ENCODE measurements at regions not wholly inside any gene's neighbourhood (a gene's known extent, or its start where the extent isn't known, plus 50 kb on each side); places are given as distances from the start of the nearest gene placed in this dataset.

DNA sequence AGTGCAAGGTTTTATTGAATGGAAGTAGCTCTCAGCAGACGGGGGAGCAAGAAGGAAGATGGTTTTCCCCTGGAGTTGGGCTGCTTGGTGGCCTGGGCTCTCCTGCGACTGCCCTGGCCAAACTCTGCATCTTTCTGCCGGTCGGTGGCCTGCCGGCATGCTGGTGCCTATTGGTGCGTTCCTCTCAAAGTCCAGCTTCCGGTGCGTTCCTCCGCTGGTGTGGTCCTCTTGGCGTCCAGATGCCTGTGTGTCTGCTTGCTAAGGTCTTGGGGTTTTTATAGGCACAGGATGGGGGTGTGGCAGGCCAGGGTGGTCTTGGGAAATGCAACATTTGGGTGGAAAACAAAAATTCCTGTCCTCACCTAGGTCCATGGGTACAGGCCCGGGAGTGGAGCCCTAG, 567.4 kb upstream of the CNTN5 start:
- Histone ChIP-seq H3K4me3 (ENCODE audit: insufficient read depth, low read length) (no peak overlapping the region), H3K4me1 (ENCODE audit: insufficient read depth, low read length) (no peaks in the 10 kb centered on the region), H3K79me2 (ENCODE audit: insufficient read depth, low read length) (no peaks in the 10 kb centered on the region), H3K9me3 (ENCODE audit: low read depth, low read length) (peaks cover 3% of the 10 kb centered on the region), H3K4me2 (ENCODE audit: insufficient read depth, low read length) (no peak overlapping the region), H3K27ac (ENCODE audit: low read depth, low read length) (no peak overlapping the region), H3K27me3 (ENCODE audit: insufficient read depth, low read length) (no peaks in the 10 kb centered on the region), H4K20me1 (ENCODE audit: insufficient read depth, low read length) (no peaks in the 10 kb centered on the region), H3K36me3 (ENCODE audit: insufficient read depth, low read length) (no peaks in the 10 kb centered on the region), H2AFZ (ENCODE audit: low read length) (no peak overlapping the region)
- DNase-seq (ENCODE audit: insufficient read length, low spot score, missing footprints): no peak
- TF ChIP-seq, protein P1, sequence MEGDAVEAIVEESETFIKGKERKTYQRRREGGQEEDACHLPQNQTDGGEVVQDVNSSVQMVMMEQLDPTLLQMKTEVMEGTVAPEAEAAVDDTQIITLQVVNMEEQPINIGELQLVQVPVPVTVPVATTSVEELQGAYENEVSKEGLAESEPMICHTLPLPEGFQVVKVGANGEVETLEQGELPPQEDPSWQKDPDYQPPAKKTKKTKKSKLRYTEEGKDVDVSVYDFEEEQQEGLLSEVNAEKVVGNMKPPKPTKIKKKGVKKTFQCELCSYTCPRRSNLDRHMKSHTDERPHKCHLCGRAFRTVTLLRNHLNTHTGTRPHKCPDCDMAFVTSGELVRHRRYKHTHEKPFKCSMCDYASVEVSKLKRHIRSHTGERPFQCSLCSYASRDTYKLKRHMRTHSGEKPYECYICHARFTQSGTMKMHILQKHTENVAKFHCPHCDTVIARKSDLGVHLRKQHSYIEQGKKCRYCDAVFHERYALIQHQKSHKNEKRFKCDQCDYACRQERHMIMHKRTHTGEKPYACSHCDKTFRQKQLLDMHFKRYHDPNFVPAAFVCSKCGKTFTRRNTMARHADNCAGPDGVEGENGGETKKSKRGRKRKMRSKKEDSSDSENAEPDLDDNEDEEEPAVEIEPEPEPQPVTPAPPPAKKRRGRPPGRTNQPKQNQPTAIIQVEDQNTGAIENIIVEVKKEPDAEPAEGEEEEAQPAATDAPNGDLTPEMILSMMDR (IDR thresholded peaks at IDR 0.05; ENCODE audit: extremely low read depth, low read depth, low read length): no peak

DNA sequence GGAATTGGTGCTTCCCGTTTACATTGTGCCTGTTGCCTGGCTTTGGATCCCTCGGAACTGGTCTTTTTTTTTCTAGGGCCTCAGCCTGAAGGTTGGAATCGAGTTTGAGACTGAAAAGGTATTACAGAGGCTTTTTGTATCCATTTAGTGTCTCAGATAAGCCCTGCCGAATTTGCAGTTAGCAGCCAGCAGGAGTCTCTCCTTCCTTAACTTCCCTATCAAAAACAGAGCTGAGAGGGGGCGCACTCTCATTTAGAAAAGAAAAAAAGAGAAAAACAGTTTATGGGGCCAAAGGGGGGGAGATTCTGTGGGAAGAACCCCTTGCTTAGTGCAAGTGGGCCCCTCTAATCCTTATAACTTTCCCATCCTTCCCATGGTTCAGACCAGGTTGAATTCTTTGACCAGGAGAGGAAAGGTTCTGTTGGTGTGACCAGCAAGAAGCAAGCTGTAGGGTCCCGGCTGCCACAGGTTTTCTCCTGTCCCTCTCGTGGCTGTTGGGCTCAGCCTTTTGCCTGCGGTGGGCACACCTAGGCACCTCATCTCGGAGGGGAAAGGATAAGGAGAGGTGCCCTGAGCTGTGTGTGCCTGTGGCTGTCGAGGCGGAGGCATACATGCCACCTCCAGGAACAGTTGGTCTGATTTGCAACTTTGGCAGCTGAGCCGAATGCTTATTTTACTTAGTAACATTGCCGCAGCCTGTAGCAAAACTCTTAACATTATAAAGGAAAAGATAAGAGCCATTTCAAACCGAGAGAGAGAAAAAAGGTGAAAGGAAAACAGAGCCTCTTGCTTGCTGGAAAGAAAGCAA, 565.0 kb upstream of the CNTN5 start:
- Histone ChIP-seq H3K4me1 (ENCODE audit: insufficient read depth, low read length) (no peaks in the 10 kb centered on the region), H3K36me3 (ENCODE audit: insufficient read depth, low read length) (no peaks in the 10 kb centered on the region), H3K27ac (ENCODE audit: low read depth, low read length) (no peak overlapping the region), H2AFZ (ENCODE audit: low read length) (no peak overlapping the region), H3K27me3 (ENCODE audit: insufficient read depth, low read length) (no peaks in the 10 kb centered on the region), H3K4me3 (ENCODE audit: insufficient read depth, low read length) (no peak overlapping the region), H3K79me2 (ENCODE audit: insufficient read depth, low read length) (no peaks in the 10 kb centered on the region), H3K9me3 (ENCODE audit: low read depth, low read length) (no peaks in the 10 kb centered on the region), H3K4me2 (ENCODE audit: insufficient read depth, low read length) (no peak overlapping the region), H4K20me1 (ENCODE audit: insufficient read depth, low read length) (no peaks in the 10 kb centered on the region)
- TF ChIP-seq, protein P1 (IDR thresholded peaks at IDR 0.05; ENCODE audit: extremely low read depth, low read depth, low read length): no peak
- DNase-seq (ENCODE audit: insufficient read length, low spot score, missing footprints): no peak

DNA sequence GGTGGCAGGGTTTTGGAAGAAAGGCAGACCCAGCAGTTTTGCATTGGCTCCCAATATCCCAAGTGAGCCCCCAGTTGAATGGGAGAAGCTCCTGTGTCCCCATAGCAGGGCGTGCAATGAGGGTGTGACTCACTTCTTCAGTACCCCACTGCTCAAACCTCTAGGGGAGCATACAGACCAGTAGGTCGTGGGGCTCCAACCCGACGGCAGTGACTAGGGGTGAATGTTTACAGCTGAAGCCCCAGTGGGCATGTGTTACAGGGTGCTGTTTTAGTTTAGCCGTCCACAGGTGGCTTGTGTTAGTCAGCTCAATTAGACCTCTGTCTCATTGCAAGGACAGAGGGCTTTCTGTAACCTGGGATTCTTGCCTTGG, 564.5 kb upstream of the CNTN5 start:
- Histone ChIP-seq H3K27ac (ENCODE audit: low read depth, low read length) (no peak overlapping the region), H3K27me3 (ENCODE audit: insufficient read depth, low read length) (no peaks in the 10 kb centered on the region), H3K36me3 (ENCODE audit: insufficient read depth, low read length) (no peaks in the 10 kb centered on the region), H3K9me3 (ENCODE audit: low read depth, low read length) (no peaks in the 10 kb centered on the region), H3K4me2 (ENCODE audit: insufficient read depth, low read length) (no peak overlapping the region), H3K4me3 (ENCODE audit: insufficient read depth, low read length) (no peak overlapping the region), H3K4me1 (ENCODE audit: insufficient read depth, low read length) (no peaks in the 10 kb centered on the region), H2AFZ (ENCODE audit: low read length) (no peak overlapping the region), H3K79me2 (ENCODE audit: insufficient read depth, low read length) (no peaks in the 10 kb centered on the region), H4K20me1 (ENCODE audit: insufficient read depth, low read length) (no peaks in the 10 kb centered on the region)
- no peak for DNase-seq (ENCODE audit: insufficient read length, low spot score, missing footprints)
- TF ChIP-seq, protein P1 (IDR thresholded peaks at IDR 0.05; ENCODE audit: extremely low read depth, low read depth, low read length): no peak

DNA sequence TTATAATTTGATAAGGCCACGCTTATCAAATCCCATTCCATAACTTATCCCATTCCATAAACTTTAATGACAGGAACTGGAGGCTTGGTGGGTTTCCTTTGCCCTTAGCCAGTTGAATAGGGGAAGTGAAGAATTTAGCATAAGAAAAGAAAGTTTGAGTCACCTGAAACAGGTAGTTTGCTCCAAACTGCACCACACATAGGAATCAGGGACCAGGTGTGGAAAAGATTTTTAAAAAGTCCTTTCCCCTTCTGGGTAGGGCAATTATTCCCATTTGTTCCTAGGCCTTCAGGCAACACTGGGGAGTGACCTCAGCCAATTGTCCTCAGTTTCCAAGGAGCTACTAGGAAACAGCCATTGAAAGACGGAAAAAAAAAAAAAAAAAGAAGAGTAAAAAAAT, 525.7 kb upstream of the CNTN5 start:
- Histone ChIP-seq H3K9me3 (ENCODE audit: low read depth, low read length) (no peaks in the 10 kb centered on the region), H3K4me3 (ENCODE audit: insufficient read depth, low read length) (no peak overlapping the region), H3K27me3 (ENCODE audit: insufficient read depth, low read length) (no peaks in the 10 kb centered on the region), H4K20me1 (ENCODE audit: insufficient read depth, low read length) (no peaks in the 10 kb centered on the region), H3K4me1 (ENCODE audit: insufficient read depth, low read length) (no peaks in the 10 kb centered on the region), H3K27ac (ENCODE audit: low read depth, low read length) (no peak overlapping the region), H3K79me2 (ENCODE audit: insufficient read depth, low read length) (no peaks in the 10 kb centered on the region), H3K36me3 (ENCODE audit: insufficient read depth, low read length) (no peaks in the 10 kb centered on the region), H3K4me2 (ENCODE audit: insufficient read depth, low read length) (no peak overlapping the region), H2AFZ (ENCODE audit: low read length) (no peak overlapping the region)
- TF ChIP-seq, protein P1 (IDR thresholded peaks at IDR 0.05; ENCODE audit: extremely low read depth, low read depth, low read length): no peak
- DNase-seq (ENCODE audit: insufficient read length, low spot score, missing footprints): no peak

All from osteoblast (primary cell).